SIG-M5 treated with dmso at 0.1 percent for 504 hours (cell line): ENCODE measurements at regions not wholly inside any gene's neighbourhood (a gene's known extent, or its start where the extent isn't known, plus 50 kb on each side); places are given as distances from the start of the nearest gene placed in this dataset.
"Not testable (repeated sequence)": the region's sequence is repeated elsewhere in the genome, so short reads cannot be mapped to it uniquely, and the experiment has no call there.

ENCODE experiments used
- DNase-seq: peaks from one replicate; lab custom pipeline; 2025; ENCODE audit not compliant: unreplicated experiment; lab: John Stamatoyannopoulos, UW

- no peak for DNase-seq
Observed at GRCh38 chr18:53935803-53936202, 288.7 kb downstream of the MBD2 start.

- DNase-seq = no peak
Observed at GRCh38 chr18:53935399-53935798, 289.1 kb downstream of the MBD2 start.

- no peak for DNase-seq
Observed at GRCh38 chr18:53920312-53921075, 304.0 kb downstream of the MBD2 start.

GRCh38 chr18:53918091-53918490 is 306.4 kb downstream of the MBD2 start:
- DNase-seq = no peak

- no peak for DNase-seq
Observed at GRCh38 chr18:53911200-53911599, 313.3 kb downstream of the MBD2 start.

- no peak for DNase-seq
Observed at GRCh38 chr18:53909668-53910067, 314.8 kb downstream of the MBD2 start.

GRCh38 chr18:53907921-53908320 is 316.5 kb downstream of the MBD2 start:
- DNase-seq = no peak

- no peak for DNase-seq
Observed at GRCh38 chr18:53906681-53907080, 317.8 kb downstream of the MBD2 start.

- no peak for DNase-seq
Observed at GRCh38 chr18:53894675-53895442, 329.6 kb downstream of the MBD2 start.

- no peak for DNase-seq
Observed at GRCh38 chr18:53887447-53887846, 337.0 kb downstream of the MBD2 start.

- DNase-seq = no peak
Observed at GRCh38 chr18:53886058-53886457, 338.4 kb downstream of the MBD2 start.

- no peak for DNase-seq
Observed at GRCh38 chr18:53883771-53884170, 340.7 kb downstream of the MBD2 start.

- no peak for DNase-seq
Observed at GRCh38 chr18:53874103-53874502, 350.4 kb downstream of the MBD2 start.

- DNase-seq = no peak
Observed at GRCh38 chr18:53864770-53865169, 359.7 kb downstream of the MBD2 start.

- DNase-seq = no peak
Observed at GRCh38 chr18:53862921-53863320, 361.5 kb downstream of the MBD2 start.

GRCh38 chr18:53861185-53861584 is 363.3 kb downstream of the MBD2 start:
- no peak for DNase-seq

GRCh38 chr18:53859764-53860163 is 364.7 kb downstream of the MBD2 start:
- DNase-seq = no peak

- DNase-seq = no peak
Observed at GRCh38 chr18:53850902-53851301, 373.6 kb downstream of the MBD2 start.

- DNase-seq = no peak
Observed at GRCh38 chr18:53843763-53844162, 380.7 kb downstream of the MBD2 start.

- no peak for DNase-seq
Observed at GRCh38 chr18:53843113-53843760, 381.2 kb downstream of the MBD2 start.

- no peak for DNase-seq
Observed at GRCh38 chr18:53838746-53839145, 385.7 kb downstream of the MBD2 start.

GRCh38 chr18:53821141-53821540 is 403.3 kb downstream of the MBD2 start:
- not testable (repeated sequence) for DNase-seq
